ENCODE measurements at regions not wholly inside any gene's neighbourhood (a gene's known extent, or its start where the extent isn't known, plus 50 kb on each side); places are given as distances from the start of the nearest gene placed in this dataset.

DNA sequence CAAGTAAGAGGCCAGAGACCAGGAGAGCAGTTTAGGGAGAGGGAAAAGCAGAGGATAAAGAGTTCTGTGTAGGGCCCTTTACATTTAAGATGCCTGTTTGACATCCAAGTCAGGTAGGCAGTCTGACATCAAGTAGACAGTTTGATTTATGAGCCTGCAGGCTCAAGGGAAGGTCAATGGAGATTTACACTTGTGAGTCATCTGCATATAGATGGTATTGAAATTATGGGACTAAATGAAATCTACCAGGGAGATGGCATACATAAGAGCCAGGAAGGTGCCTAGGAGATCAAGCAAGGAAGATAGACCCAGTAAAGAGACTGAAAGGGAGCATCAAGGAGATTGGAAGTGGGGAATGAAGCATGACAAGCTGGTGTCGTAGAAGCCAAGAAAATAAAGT, 212.4 kb upstream of the PKDCC start:
- intact Hi-C loops (cut with DNase I; ENCODE audit: low total_unique reads) = no loop called here
- no peak for TF ChIP-seq POLR2A (IDR thresholded peaks at IDR 0.05)
- TF ChIP-seq, protein P1, sequence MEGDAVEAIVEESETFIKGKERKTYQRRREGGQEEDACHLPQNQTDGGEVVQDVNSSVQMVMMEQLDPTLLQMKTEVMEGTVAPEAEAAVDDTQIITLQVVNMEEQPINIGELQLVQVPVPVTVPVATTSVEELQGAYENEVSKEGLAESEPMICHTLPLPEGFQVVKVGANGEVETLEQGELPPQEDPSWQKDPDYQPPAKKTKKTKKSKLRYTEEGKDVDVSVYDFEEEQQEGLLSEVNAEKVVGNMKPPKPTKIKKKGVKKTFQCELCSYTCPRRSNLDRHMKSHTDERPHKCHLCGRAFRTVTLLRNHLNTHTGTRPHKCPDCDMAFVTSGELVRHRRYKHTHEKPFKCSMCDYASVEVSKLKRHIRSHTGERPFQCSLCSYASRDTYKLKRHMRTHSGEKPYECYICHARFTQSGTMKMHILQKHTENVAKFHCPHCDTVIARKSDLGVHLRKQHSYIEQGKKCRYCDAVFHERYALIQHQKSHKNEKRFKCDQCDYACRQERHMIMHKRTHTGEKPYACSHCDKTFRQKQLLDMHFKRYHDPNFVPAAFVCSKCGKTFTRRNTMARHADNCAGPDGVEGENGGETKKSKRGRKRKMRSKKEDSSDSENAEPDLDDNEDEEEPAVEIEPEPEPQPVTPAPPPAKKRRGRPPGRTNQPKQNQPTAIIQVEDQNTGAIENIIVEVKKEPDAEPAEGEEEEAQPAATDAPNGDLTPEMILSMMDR (IDR thresholded peaks at IDR 0.05) = no peak
- H3K4me3 ChIP-seq (ENCODE audit: low read depth, poor library complexity, severe bottlenecking) = no peak overlapping the region
- WGBS, 2 donors = 55 to 56% methylated on average over 1 of the region's 1 CpG
- DNase-seq (ENCODE audit: low spot score in 2 of 2) = no peak

DNA sequence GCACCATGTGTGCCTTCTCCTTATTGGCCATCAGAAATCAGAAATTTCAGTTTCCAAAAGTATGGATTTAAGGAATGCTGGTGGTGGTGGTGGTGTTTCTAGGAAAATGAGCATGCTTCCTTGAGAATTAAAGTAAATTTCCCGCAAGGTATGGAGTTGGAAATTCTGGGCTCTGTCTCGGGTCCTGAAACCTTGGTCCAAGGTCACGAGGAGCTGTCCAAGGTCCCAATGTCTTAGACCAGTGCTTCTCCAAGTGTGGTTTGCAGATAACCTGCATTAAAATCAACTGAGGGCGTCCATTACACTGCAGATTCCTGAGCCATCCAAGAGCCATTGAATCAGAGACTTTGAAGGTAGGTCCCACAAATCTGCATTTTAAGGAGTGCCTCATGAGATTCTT, 210.9 kb upstream of the PKDCC start:
- no peak overlapping the region for H3K4me3 ChIP-seq (ENCODE audit: low read depth, poor library complexity, severe bottlenecking)
- TF ChIP-seq, protein P1 (IDR thresholded peaks at IDR 0.05) = no peak
- TF ChIP-seq POLR2A (IDR thresholded peaks at IDR 0.05) = no peak
- no peak for DNase-seq (ENCODE audit: low spot score in 2 of 2)
- 8 to 12% methylated on average over 4 of the region's 4 CpGs for WGBS, 2 donors
- intact Hi-C loops (cut with DNase I; ENCODE audit: low total_unique reads) = no loop called here

DNA sequence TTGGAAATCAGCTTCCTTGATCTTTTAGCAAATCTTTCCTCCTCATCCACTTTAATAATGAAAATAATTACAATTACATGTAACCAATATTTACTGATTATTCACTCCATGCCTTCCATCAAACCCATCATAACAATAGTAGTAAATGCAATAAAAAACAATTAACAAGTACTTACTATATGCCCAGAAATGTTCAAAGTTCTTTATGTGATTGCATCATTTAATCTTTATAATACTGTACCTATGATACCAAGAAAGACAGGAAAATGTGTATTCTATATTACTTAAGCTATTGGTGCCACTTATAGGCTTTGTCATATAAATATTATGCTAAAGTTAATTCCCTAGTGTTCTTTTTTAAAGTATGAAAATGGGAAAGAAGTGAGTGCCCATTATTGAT, 210.2 kb upstream of the PKDCC start:
- TF ChIP-seq, protein P1 (IDR thresholded peaks at IDR 0.05) = no peak
- TF ChIP-seq POLR2A (IDR thresholded peaks at IDR 0.05) = no peak
- DNase-seq (ENCODE audit: low spot score in 2 of 2) = no peak
- no peak overlapping the region for H3K4me3 ChIP-seq (ENCODE audit: low read depth, poor library complexity, severe bottlenecking)
- intact Hi-C loops (cut with DNase I; ENCODE audit: low total_unique reads) = no loop called here

DNA sequence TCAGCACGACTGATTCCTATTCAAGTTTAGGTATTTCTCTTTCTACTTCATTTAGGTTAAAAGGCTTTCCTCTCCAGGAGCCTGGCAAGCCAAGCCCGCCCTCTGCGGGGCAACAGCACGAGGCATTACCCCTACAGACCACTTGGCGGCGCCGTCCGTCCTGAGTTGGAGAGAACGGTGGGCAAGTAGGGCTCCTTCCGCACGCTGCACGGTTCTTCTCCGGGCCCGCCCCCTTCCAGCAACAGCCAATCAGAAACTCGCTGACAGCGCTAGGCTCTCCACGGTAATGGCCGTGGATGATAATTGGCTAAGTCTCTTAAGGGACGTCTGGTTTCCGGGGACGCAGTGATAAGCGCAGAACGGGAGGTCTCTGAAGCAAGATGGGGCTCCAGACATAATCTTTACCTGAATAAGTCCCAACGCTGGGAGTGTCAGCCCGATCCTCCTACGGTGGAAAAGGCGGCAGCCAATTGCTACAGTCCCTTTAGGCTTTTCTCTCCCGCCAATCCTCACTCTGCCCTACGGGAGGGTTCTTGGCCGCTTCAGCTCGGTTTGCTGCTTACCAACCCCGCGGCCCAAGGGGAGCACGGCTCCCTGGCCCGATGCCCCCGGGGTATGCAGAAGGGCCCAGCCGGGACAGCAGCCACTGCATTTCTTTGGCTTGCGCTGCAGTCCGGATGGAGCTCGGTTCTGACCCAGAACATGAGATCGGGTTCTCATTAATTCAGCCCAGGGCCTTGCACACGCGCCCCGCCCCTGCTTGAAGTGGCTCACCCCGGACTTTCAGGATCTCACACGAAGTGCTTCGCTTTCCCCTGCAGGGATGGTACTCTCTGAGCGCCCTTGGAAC, 206.9 kb upstream of the PKDCC start:
- intact Hi-C loops (cut with DNase I; ENCODE audit: low total_unique reads) = no loop called here
- peak overlapping the region; percentile 75 for H3K4me3 ChIP-seq (ENCODE audit: low read depth, poor library complexity, severe bottlenecking)
- TF ChIP-seq, protein P1 (IDR thresholded peaks at IDR 0.05) = peak in 1 of 3 donors; percentile 96
- TF ChIP-seq POLR2A (IDR thresholded peaks at IDR 0.05) = no peak
- DNase-seq (ENCODE audit: low spot score in 2 of 2) = peak; percentile 96 to 99
- WGBS, 2 donors = 0 to 1% methylated on average over 41 to 48 of the region's 48 CpGs

DNA sequence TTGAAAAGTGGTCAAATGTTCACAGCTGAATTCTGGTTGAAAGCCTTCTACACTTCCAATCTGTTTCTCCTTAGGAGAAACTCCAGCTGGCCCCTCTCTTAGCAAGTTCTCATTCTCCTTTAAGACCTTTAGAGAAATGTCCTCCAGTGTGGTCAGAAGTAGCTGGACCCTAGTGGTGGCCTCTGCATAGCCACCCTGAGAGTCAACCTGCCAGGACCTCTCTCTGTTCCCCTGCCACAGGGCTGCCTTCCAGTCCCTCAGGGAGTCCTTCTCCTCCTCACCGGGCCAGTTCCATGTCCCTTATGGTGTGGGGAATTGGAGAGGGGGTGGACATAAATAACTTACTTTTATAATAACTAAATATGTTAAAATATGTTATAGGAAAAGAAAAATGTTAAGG, 200.9 kb upstream of the PKDCC start:
- intact Hi-C loops (cut with DNase I; ENCODE audit: low total_unique reads) = no loop called here
- no peak for DNase-seq (ENCODE audit: low spot score in 2 of 2)
- TF ChIP-seq, protein P1 (IDR thresholded peaks at IDR 0.05) = no peak
- TF ChIP-seq POLR2A (IDR thresholded peaks at IDR 0.05) = no peak
- 32 to 91% methylated on average over 1 of the region's 1 CpG for WGBS, 2 donors
- H3K4me3 ChIP-seq (ENCODE audit: low read depth, poor library complexity, severe bottlenecking) = no peak overlapping the region
